ENCODE measurements at regions not wholly inside any gene's neighbourhood (a gene's known extent, or its start where the extent isn't known, plus 50 kb on each side); places are given as distances from the start of the nearest gene placed in this dataset.

DNA sequence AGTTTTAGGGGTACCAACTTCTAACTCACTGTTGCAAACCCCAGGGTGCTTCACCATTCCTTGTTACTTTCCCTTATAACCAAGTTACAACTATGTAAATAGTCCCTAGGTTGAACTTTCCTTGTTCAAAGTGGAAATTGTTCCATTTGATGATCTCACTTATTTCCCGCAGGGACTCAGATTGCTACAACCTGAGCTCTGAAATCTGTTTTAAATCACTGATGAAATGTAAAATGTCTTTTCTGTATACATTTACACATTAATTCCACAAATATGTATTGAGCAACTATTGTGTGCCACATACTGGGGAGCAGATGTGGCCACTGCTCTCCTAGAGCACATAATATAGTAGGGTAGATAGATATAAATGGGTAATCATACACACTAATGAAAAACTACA, 69.1 kb upstream of the TARS1 start:
- DNase-seq (ENCODE audit: low spot score), result no peak

DNA sequence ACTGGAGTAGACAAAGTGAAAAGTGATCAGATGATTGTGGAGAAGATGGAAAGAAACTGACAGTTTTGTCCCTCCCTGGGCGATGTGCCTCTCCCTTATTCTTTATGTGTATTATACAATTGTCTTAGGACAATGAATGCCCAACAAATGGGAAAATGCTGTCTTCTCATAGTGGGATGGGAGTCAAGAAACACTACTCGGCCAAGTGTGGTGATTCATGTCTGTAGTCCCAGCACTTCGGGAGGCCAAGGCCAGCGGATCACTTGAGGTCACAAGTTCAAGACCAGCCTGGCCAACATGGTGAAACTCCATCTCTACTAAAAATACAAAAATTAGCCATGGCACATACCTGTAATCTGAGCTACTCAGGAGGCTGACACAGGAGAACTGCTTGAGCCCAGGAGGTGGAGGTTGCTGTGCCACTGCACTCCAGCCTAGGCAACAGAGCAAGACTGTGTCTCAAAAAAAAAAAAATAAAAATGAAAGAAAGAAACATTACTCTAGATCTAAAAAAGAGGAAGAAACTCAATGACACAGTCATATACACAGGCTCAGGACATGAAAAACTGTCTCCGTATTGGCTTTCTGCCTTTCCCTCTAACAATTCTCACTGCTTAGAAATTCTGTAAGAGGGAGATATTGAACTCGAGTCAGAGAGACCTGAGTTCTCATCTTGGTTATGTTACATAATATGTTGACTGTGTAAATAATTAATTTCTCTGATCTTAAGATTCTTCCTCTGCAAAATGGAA, 67.9 kb upstream of the TARS1 start:
- no peak for DNase-seq (ENCODE audit: low spot score)

DNA sequence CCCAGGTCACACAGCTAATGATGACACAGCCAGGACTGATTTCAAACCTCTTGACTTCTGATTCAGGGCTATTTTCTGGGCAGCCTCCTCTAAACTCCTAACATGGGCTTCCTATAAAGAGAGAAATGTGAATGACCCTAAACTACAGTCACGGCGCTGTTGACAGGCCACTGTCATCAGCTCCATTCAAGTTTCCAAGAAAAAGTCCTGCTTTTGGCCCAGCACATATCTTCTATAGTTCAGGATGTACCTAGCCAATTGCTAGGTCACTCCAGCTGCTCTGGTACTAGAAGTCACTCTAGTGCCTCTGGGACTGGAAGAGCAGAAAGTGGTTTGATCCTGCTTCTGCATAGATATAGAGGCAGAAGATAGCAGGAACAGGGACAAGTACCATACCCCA, 64.9 kb upstream of the TARS1 start:
- DNase-seq (ENCODE audit: low spot score), result no peak

DNA sequence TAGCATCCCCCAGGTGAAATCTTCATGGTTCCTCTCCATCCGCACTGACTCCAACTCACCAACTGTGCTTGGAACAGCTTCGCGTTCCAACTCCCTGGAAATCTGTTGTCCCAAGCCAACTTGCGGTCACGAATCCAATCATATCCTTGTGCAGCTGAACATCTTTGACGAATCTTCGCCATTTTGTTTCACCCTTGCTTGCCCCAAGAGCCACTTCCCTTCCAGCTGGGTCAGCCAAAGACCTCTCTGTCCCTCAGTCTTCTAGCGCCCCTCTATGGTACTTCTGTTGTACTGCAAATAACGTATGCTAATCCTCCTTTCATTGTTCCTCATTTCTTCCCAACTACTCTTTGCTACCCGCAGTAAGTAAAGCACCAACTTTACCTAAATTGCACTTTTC, 61.0 kb upstream of the TARS1 start:
- no peak for DNase-seq (ENCODE audit: low spot score)

DNA sequence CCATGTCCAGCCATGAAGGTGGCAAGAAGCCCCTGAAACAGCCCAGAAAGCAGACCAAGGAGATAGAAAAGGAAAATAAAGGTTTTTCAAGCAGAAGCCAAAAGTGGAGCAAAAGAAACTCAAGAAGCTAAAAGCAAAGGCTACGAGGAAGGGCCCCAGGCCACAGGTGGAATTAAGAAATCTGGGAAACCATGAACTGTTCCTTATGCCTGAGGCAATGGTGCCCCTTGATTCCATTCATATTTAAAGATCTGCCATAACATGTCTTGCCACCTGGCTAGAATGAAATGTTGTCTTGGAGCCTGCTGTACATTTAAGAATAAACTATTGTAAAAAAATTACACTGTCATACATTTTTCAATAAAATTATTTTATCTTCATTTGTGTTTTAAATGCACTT, 59.5 kb upstream of the TARS1 start:
- DNase-seq (ENCODE audit: low spot score), result no peak
